ENCODE measurements at regions not wholly inside any gene's neighbourhood (a gene's known extent, or its start where the extent isn't known, plus 50 kb on each side); places are given as distances from the start of the nearest gene placed in this dataset.

DNA sequence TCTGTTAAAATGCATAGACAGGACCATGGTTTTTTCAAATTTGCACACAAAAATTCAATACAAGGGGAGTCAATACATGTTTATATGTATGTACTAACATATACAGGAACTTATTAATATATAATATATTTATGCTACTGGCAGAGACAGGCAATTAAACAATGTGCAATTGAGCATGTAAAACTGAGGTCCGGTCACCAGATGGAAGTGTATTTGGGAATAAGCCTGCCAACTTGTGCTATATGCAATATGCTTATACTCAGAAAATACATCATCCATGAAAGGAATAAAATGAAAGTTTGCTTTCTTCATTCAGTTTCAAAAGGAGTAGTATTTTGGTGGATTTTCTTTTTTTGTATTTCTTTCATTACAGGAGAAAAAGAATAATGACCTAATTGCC lies 640.2 kb upstream of the CXADR start:
- no peaks in the 10 kb centered on the region for H3K27me3 ChIP-seq (ENCODE audit: control insufficient read depth in 1 of 2, insufficient read depth in 2 of 2, low read length in 2 of 2)
- H3K9ac ChIP-seq (ENCODE audit: low read depth in 1 of 2, low read length in 2 of 2): no peak overlapping the region
- H3K9me3 ChIP-seq (ENCODE audit: control insufficient read depth in 1 of 2, low read length in 2 of 2): peaks cover 8 to 21% of the 10 kb centered on the region in 2 donors
- H3K4me1 ChIP-seq (ENCODE audit: control insufficient read depth in 1 of 2, insufficient read depth in 2 of 2, low read length in 2 of 2): no peaks in the 10 kb centered on the region
- H3K27ac ChIP-seq (ENCODE audit: low read depth, low read length): no peak overlapping the region
- no peak overlapping the region for H3K4me3 ChIP-seq (ENCODE audit: low read depth in 1 of 2, low read length in 2 of 2)
- no peaks in the 10 kb centered on the region for H3K36me3 ChIP-seq (ENCODE audit: control insufficient read depth in 1 of 2, insufficient read depth in 2 of 2, low read length in 2 of 2)

DNA sequence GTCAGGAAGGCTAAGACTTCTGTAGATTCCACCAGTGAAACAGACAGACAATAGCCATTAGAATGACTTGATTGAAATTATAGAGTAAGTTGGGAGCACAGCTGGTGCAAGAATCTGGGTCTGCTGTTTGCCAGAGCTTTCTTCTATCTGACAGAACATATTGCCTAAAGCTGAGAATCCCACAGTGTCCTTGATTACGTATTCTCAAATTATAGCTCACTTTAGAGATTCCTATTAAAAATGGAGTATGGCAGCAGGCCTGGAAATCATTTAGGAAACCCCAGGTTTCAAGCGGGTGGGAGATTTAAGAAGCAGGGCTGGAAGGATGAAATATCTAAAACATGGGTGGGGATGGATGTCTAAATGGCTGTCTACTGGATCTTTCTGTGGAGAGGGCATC lies 639.7 kb upstream of the CXADR start:
- H3K4me3 ChIP-seq (ENCODE audit: low read depth in 1 of 2, low read length in 2 of 2): no peak overlapping the region
- no peak overlapping the region for H3K27ac ChIP-seq (ENCODE audit: low read depth, low read length)
- H3K9ac ChIP-seq (ENCODE audit: low read depth in 1 of 2, low read length in 2 of 2): no peak overlapping the region
- H3K27me3 ChIP-seq (ENCODE audit: control insufficient read depth in 1 of 2, insufficient read depth in 2 of 2, low read length in 2 of 2): no peaks in the 10 kb centered on the region
- H3K36me3 ChIP-seq (ENCODE audit: control insufficient read depth in 1 of 2, insufficient read depth in 2 of 2, low read length in 2 of 2): no peaks in the 10 kb centered on the region
- no peaks in the 10 kb centered on the region for H3K4me1 ChIP-seq (ENCODE audit: control insufficient read depth in 1 of 2, insufficient read depth in 2 of 2, low read length in 2 of 2)
- peaks cover 8 to 20% of the 10 kb centered on the region in 2 donors for H3K9me3 ChIP-seq (ENCODE audit: control insufficient read depth in 1 of 2, low read length in 2 of 2)

DNA sequence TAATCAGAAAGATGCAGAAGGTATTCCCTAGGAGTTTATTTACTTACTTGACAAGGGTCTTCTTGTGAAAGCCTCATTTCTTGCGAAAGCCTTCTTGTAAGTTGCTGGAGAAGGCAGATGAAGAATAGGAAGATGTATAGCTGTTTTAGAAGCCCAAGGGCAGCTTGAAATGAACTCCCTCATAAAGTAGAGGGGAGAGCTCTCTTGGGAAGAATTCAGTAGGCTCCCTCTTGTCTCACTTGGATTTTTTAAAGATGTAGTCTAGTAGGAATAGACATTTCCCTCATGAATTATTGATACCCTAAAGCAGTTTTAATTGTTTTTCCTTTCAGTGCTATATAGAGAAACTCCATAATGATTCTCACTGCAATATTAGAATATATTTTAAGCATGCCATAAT lies 639.2 kb upstream of the CXADR start:
- Histone ChIP-seq H3K4me3 (ENCODE audit: low read depth in 1 of 2, low read length in 2 of 2) (no peak overlapping the region), H3K4me1 (ENCODE audit: control insufficient read depth in 1 of 2, insufficient read depth in 2 of 2, low read length in 2 of 2) (no peaks in the 10 kb centered on the region), H3K27me3 (ENCODE audit: control insufficient read depth in 1 of 2, insufficient read depth in 2 of 2, low read length in 2 of 2) (no peaks in the 10 kb centered on the region), H3K36me3 (ENCODE audit: control insufficient read depth in 1 of 2, insufficient read depth in 2 of 2, low read length in 2 of 2) (no peaks in the 10 kb centered on the region), H3K27ac (ENCODE audit: low read depth, low read length) (no peak overlapping the region), H3K9ac (ENCODE audit: low read depth in 1 of 2, low read length in 2 of 2) (no peak overlapping the region), H3K9me3 (ENCODE audit: control insufficient read depth in 1 of 2, low read length in 2 of 2) (peaks cover 8 to 20% of the 10 kb centered on the region in 2 donors)

DNA sequence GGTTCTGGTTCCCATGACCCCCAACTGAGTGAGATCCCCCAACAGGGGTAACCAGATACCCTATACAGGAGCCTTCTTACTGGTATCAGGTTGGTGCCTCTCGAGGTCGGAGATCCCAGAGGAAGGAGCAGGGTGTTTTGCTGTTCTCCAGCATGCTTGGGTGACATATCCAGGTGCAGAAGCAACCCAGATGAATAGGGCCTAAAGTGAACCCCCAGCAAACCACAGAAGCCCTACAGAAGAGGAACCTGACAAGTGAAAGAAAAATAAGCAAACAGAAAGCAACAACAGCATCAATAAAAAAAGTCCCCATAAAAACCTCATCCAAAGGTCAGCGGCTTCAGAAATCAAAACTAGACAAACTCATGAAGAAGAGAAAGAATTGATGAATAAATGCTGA lies 633.4 kb upstream of the CXADR start:
- Histone ChIP-seq H3K27ac (ENCODE audit: low read depth, low read length) (no peak overlapping the region), H3K27me3 (ENCODE audit: control insufficient read depth in 1 of 2, insufficient read depth in 2 of 2, low read length in 2 of 2) (no peaks in the 10 kb centered on the region), H3K9ac (ENCODE audit: low read depth in 1 of 2, low read length in 2 of 2) (no peak overlapping the region), H3K9me3 (ENCODE audit: control insufficient read depth in 1 of 2, low read length in 2 of 2) (peaks cover 15% of the 10 kb centered on the region in 2 donors), H3K4me3 (ENCODE audit: low read depth in 1 of 2, low read length in 2 of 2) (no peak overlapping the region), H3K4me1 (ENCODE audit: control insufficient read depth in 1 of 2, insufficient read depth in 2 of 2, low read length in 2 of 2) (no peaks in the 10 kb centered on the region), H3K36me3 (ENCODE audit: control insufficient read depth in 1 of 2, insufficient read depth in 2 of 2, low read length in 2 of 2) (no peaks in the 10 kb centered on the region)

DNA sequence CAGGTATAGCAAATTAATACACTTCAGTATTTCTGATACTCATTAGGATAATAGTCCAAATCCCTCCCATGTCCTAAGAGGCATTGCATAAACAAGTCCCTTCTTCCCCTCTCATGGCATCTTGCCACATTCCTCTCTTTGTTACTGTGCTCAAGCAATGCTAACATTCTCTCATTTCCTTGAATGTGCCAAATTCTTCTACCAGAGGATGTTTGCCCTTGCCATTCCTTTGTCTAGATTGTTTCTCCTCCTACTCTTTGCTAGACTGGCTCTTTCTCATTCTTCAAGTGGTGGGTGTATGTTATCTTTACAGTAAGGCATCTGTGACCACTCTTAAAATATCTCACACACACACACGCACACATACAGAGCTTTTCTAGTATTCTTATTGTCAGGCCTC lies 621.0 kb upstream of the CXADR start:
- H3K4me1 ChIP-seq (ENCODE audit: control insufficient read depth in 1 of 2, insufficient read depth in 2 of 2, low read length in 2 of 2): no peaks in the 10 kb centered on the region
- H3K9ac ChIP-seq (ENCODE audit: low read depth in 1 of 2, low read length in 2 of 2): no peak overlapping the region
- no peak overlapping the region for H3K27ac ChIP-seq (ENCODE audit: low read depth, low read length)
- H3K9me3 ChIP-seq (ENCODE audit: control insufficient read depth in 1 of 2, low read length in 2 of 2): peaks cover 0 to 12% of the 10 kb centered on the region in 2 donors
- no peaks in the 10 kb centered on the region for H3K36me3 ChIP-seq (ENCODE audit: control insufficient read depth in 1 of 2, insufficient read depth in 2 of 2, low read length in 2 of 2)
- H3K4me3 ChIP-seq (ENCODE audit: low read depth in 1 of 2, low read length in 2 of 2): no peak overlapping the region
- no peaks in the 10 kb centered on the region for H3K27me3 ChIP-seq (ENCODE audit: control insufficient read depth in 1 of 2, insufficient read depth in 2 of 2, low read length in 2 of 2)

DNA sequence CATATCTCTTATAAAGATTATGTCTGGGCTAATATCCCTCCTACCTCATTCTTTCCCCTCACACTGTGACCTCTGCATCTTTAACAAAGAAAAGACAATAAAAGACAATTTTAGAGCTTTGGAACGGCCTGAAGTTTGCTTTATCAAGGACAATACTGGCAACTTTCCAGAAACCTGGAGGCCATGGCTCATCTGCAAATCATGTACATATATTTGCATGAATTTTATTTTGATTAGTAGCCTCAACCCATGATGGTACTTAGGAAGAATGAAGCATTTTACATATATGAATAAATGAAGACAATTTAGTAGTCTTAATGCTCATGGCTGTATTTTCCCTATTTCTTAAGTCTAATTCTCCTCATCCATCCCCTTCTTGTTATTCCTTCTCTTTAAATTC lies 612.2 kb upstream of the CXADR start:
- H3K4me3 ChIP-seq (ENCODE audit: low read depth in 1 of 2, low read length in 2 of 2): no peak overlapping the region
- H3K9ac ChIP-seq (ENCODE audit: low read depth in 1 of 2, low read length in 2 of 2): no peak overlapping the region
- H3K9me3 ChIP-seq (ENCODE audit: control insufficient read depth in 1 of 2, low read length in 2 of 2): peaks cover 0 to 11% of the 10 kb centered on the region in 2 donors
- H3K27me3 ChIP-seq (ENCODE audit: control insufficient read depth in 1 of 2, insufficient read depth in 2 of 2, low read length in 2 of 2): no peaks in the 10 kb centered on the region
- no peak overlapping the region for H3K27ac ChIP-seq (ENCODE audit: low read depth, low read length)
- H3K4me1 ChIP-seq (ENCODE audit: control insufficient read depth in 1 of 2, insufficient read depth in 2 of 2, low read length in 2 of 2): no peaks in the 10 kb centered on the region
- no peaks in the 10 kb centered on the region for H3K36me3 ChIP-seq (ENCODE audit: control insufficient read depth in 1 of 2, insufficient read depth in 2 of 2, low read length in 2 of 2)

DNA sequence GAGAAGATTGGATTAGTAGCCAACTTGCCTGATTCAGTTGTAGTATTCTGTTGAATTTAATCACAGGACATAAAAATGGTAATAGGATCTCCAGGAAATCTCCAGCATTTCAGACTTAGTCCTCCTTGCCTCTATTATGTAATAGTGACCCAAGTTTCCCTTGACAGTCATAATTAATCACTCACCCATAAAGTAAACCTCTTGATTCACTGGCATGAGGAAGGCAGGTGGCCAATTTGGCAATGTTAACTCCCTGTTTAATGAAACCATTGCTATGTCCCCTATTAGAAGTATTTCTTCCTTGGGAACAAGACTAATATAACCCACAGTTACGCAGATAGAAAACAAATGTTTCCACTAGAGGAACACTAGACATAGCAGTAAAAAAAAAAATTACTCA lies 604.8 kb upstream of the CXADR start:
- H3K4me3 ChIP-seq (ENCODE audit: low read depth in 1 of 2, low read length in 2 of 2): no peak overlapping the region
- H3K27ac ChIP-seq (ENCODE audit: low read depth, low read length): no peak overlapping the region
- H3K27me3 ChIP-seq (ENCODE audit: control insufficient read depth in 1 of 2, insufficient read depth in 2 of 2, low read length in 2 of 2): no peaks in the 10 kb centered on the region
- no peak overlapping the region for H3K9ac ChIP-seq (ENCODE audit: low read depth in 1 of 2, low read length in 2 of 2)
- peaks cover 7 to 14% of the 10 kb centered on the region in 2 donors for H3K9me3 ChIP-seq (ENCODE audit: control insufficient read depth in 1 of 2, low read length in 2 of 2)
- no peaks in the 10 kb centered on the region for H3K36me3 ChIP-seq (ENCODE audit: control insufficient read depth in 1 of 2, insufficient read depth in 2 of 2, low read length in 2 of 2)
- H3K4me1 ChIP-seq (ENCODE audit: control insufficient read depth in 1 of 2, insufficient read depth in 2 of 2, low read length in 2 of 2): no peaks in the 10 kb centered on the region

DNA sequence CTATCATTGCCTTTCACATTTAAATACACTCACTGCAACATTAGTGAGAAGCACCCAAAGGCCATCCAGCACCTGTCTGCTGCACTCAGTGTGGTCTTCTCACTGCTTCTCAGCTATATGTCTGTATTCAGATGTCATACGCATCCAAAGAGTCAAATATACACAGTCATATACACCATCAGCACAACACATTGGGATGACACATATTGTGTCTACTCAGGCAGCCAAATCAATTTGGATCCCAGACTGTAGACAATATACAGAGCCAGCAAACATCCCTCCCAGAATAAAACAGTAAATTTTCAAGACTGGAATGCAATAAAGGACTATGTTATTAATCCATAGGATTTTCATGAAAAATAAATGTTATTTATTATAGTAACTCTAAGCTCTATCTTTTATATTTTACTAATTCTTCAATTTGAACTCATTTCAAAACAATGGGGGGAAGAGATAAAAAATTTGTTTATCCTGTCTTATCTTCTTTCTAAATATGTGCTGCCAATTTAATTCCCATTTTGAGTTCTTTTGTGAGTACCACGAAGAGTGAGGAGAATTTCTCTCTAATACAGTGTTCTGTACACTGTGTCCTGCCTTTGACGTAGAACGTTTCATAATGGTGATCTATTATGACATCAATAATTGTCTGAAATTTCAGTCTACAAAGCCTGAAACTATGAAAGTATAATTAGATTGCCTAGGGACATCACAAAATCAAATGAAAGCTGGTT lies 602.2 kb upstream of the CXADR start:
- no peak overlapping the region for H3K27ac ChIP-seq (ENCODE audit: low read depth, low read length)
- H3K9ac ChIP-seq (ENCODE audit: low read depth in 1 of 2, low read length in 2 of 2): no peak overlapping the region
- no peaks in the 10 kb centered on the region for H3K27me3 ChIP-seq (ENCODE audit: control insufficient read depth in 1 of 2, insufficient read depth in 2 of 2, low read length in 2 of 2)
- no peaks in the 10 kb centered on the region for H3K4me1 ChIP-seq (ENCODE audit: control insufficient read depth in 1 of 2, insufficient read depth in 2 of 2, low read length in 2 of 2)
- H3K36me3 ChIP-seq (ENCODE audit: control insufficient read depth in 1 of 2, insufficient read depth in 2 of 2, low read length in 2 of 2): no peaks in the 10 kb centered on the region
- H3K9me3 ChIP-seq (ENCODE audit: control insufficient read depth in 1 of 2, low read length in 2 of 2): peaks cover 7 to 11% of the 10 kb centered on the region in 2 donors
- H3K4me3 ChIP-seq (ENCODE audit: low read depth in 1 of 2, low read length in 2 of 2): no peak overlapping the region

DNA sequence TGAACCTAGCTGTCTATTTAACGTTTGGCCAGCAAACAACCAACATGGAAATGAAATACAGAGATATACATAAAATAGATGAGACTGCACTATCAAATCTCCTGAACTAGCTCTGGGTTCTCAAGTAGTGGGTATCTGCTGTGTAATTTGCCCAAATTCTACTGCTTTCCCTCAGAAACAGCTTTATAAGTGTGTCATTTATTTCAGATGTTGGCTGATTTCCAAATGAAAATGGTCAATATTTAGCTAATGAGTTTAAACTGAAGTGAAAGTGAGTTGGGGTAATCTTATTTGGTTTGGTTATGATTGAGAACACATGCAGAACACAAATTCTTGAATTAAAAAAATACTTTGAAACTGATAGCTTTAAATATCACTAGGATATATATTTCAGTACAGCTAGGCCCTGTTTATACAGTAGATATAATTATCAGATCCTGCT lies 601.7 kb upstream of the CXADR start:
- Histone ChIP-seq H3K27me3 (ENCODE audit: control insufficient read depth in 1 of 2, insufficient read depth in 2 of 2, low read length in 2 of 2) (no peaks in the 10 kb centered on the region), H3K9ac (ENCODE audit: low read depth in 1 of 2, low read length in 2 of 2) (no peak overlapping the region), H3K4me3 (ENCODE audit: low read depth in 1 of 2, low read length in 2 of 2) (no peak overlapping the region), H3K9me3 (ENCODE audit: control insufficient read depth in 1 of 2, low read length in 2 of 2) (peaks cover 7 to 13% of the 10 kb centered on the region in 2 donors), H3K4me1 (ENCODE audit: control insufficient read depth in 1 of 2, insufficient read depth in 2 of 2, low read length in 2 of 2) (no peaks in the 10 kb centered on the region), H3K27ac (ENCODE audit: low read depth, low read length) (no peak overlapping the region), H3K36me3 (ENCODE audit: control insufficient read depth in 1 of 2, insufficient read depth in 2 of 2, low read length in 2 of 2) (no peaks in the 10 kb centered on the region)

DNA sequence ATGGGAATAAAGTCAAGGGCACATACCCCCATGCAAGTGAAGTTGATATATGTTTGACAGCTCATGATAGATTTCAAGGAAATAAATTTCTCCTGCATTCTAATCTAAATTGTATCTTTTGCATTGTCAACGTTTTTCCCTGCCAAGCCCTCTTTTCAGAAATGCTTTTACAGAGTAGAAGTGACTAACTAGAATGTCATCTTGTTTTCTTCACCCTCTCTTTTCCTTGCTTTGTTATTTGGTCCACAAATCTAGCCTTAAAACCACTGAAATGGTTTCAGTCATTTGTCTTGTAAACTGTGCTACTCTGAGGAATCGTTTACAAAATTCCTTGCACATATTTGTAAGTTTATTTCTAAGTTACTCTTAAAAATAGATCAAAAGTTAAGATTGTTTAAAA lies 600.8 kb upstream of the CXADR start:
- Histone ChIP-seq H3K27ac (ENCODE audit: low read depth, low read length) (no peak overlapping the region), H3K9ac (ENCODE audit: low read depth in 1 of 2, low read length in 2 of 2) (no peak overlapping the region), H3K27me3 (ENCODE audit: control insufficient read depth in 1 of 2, insufficient read depth in 2 of 2, low read length in 2 of 2) (no peaks in the 10 kb centered on the region), H3K9me3 (ENCODE audit: control insufficient read depth in 1 of 2, low read length in 2 of 2) (peaks cover 7 to 13% of the 10 kb centered on the region in 2 donors), H3K4me1 (ENCODE audit: control insufficient read depth in 1 of 2, insufficient read depth in 2 of 2, low read length in 2 of 2) (no peaks in the 10 kb centered on the region), H3K4me3 (ENCODE audit: low read depth in 1 of 2, low read length in 2 of 2) (no peak overlapping the region), H3K36me3 (ENCODE audit: control insufficient read depth in 1 of 2, insufficient read depth in 2 of 2, low read length in 2 of 2) (no peaks in the 10 kb centered on the region)

All from duodenal mucosa (tissue), 2 donors.